HG03565 (cell line): ENCODE measurements at regions not wholly inside any gene's neighbourhood (a gene's known extent, or its start where the extent isn't known, plus 50 kb on each side); places are given as distances from the start of the nearest gene placed in this dataset.

Source experiments
- ATAC-seq: cut with Tn5 transposase; IDR thresholded peaks from one replicate; pipeline ENCODE4 v1.9.1; 2021; ENCODE audit warnings: mild to moderate bottlenecking, moderate library complexity; ENCODE audit not compliant: unreplicated experiment

- ATAC-seq = no peak
These were observed 462.4 kb downstream of the BRD1 start for GRCh38 chr22:49365191-49365837.

- no peak for ATAC-seq
These were observed 463.3 kb downstream of the BRD1 start for GRCh38 chr22:49364398-49364797.

- no peak for ATAC-seq
These were observed 464.0 kb downstream of the BRD1 start for GRCh38 chr22:49363526-49364230.

GRCh38 chr22:49362211-49362839, 465.3 kb downstream of the BRD1 start:
- ATAC-seq = no peak

- ATAC-seq = no peak
These were observed 466.5 kb downstream of the BRD1 start for GRCh38 chr22:49361164-49361563.

GRCh38 chr22:49360746-49361145, 466.9 kb downstream of the BRD1 start:
- ATAC-seq = no peak

GRCh38 chr22:49359076-49359475, 468.6 kb downstream of the BRD1 start:
- ATAC-seq = no peak

GRCh38 chr22:49357661-49358440, 469.8 kb downstream of the BRD1 start:
- no peak for ATAC-seq

- no peak for ATAC-seq
These were observed 471.2 kb downstream of the BRD1 start for GRCh38 chr22:49356428-49356827.

- ATAC-seq = no peak
These were observed 472.3 kb downstream of the BRD1 start for GRCh38 chr22:49355211-49355920.

- no peak for ATAC-seq
These were observed 473.0 kb downstream of the BRD1 start for GRCh38 chr22:49354516-49355210.

- ATAC-seq = no peak
These were observed 474.4 kb downstream of the BRD1 start for GRCh38 chr22:49353235-49353634.

GRCh38 chr22:49352361-49353169, 475.1 kb downstream of the BRD1 start:
- ATAC-seq = no peak

- no peak for ATAC-seq
These were observed 475.9 kb downstream of the BRD1 start for GRCh38 chr22:49351761-49352227.

GRCh38 chr22:49350441-49351121, 477.1 kb downstream of the BRD1 start:
- ATAC-seq = no peak

GRCh38 chr22:49349841-49350381, 477.8 kb downstream of the BRD1 start:
- no peak for ATAC-seq

GRCh38 chr22:49349181-49349835, 478.4 kb downstream of the BRD1 start:
- no peak for ATAC-seq

- ATAC-seq = no peak
These were observed 479.0 kb downstream of the BRD1 start for GRCh38 chr22:49348631-49349030.
